B cell (primary cell): ENCODE measurements at regions not wholly inside any gene's neighbourhood (a gene's known extent, or its start where the extent isn't known, plus 50 kb on each side); places are given as distances from the start of the nearest gene placed in this dataset.

Source experiments
- ATAC-seq: fragments of 200-7000 bp; cut with Tn5 transposase; one replicate; pipeline ENCODE4 v1.10.0; 2021; ENCODE audit warnings: low read depth, mild to moderate bottlenecking, moderate number of reproducible peaks, moderate library complexity
- CTCF ChIA-PET: fragments of 350-600 bp; sonication (Branson Sonifier 250); formaldehyde crosslinking; loops from one replicate; lab custom pipeline; 2021; ENCODE audit warnings: antibody characterized with exemption, inconsistent platforms; lab: Charles Lee
- POLR2A ChIA-PET: fragments of 350-600 bp; sonication (Branson Sonifier 250); formaldehyde crosslinking; loops from one replicate; lab custom pipeline; 2021; ENCODE audit warnings: antibody characterized with exemption; lab: Charles Lee
- DNase-seq: peaks from one replicate; pipeline ENCODE4 v3.0.0; 2013
- H2AFZ ChIP-seq: 2 replicates; pipeline ENCODE4 v1.6.1; 2012; ENCODE audit warnings: mild to moderate bottlenecking, low read depth, low read length; ENCODE audit not compliant: insufficient read depth, poor library complexity, severe bottlenecking
- H3K27ac ChIP-seq, 2 donors: 1 replicate in 1 of 2; 2 replicates in 1 of 2; pipeline ENCODE4 v1.5.1; 2012 to 2013; ENCODE audit warnings: low read length in 2 of 2, mild to moderate bottlenecking in 2 of 2, moderate library complexity in 1 of 2
- H3K27me3 ChIP-seq, 4 experiments: fragments of 200-600 bp in 1 of 4; sonication (generic) in 1 of 4; replicated peaks in 1 of 4; 1 replicate in 2 of 4; 2 replicates in 2 of 4; pipeline versions ENCODE4 v1.6.1 to v1.7.0; 2013 to 2016; ENCODE audit warnings: low read length in 3 of 4, mild to moderate bottlenecking in 2 of 4, mixed read lengths in 1 of 4, moderate library complexity in 1 of 4; ENCODE audit not compliant: insufficient read depth in 4 of 4, control insufficient read depth in 3 of 4; ENCODE audit errors: control extremely low read depth in 1 of 4
- H3K36me3 ChIP-seq, 2 experiments: replicated peaks in 1 of 2; 1 replicate in 1 of 2; 2 replicates in 1 of 2; pipeline versions ENCODE4 v1.6.1 to v1.7.1; 2013; ENCODE audit warnings: low read length in 1 of 2; ENCODE audit not compliant: insufficient read depth in 2 of 2, control insufficient read depth in 1 of 2; ENCODE audit errors: control extremely low read depth in 1 of 2, extremely low read depth in 1 of 2
- H3K4me1 ChIP-seq, 2 donors: fragments of 200-600 bp in 1 of 2; sonication (generic) in 1 of 2; 1 replicate in 1 of 2; 2 replicates in 1 of 2; pipeline versions ENCODE4 v1.5.1 to v1.6.1; 2013 to 2017; ENCODE audit warnings: low read length in 2 of 2; ENCODE audit not compliant: control insufficient read depth in 2 of 2, insufficient read depth in 2 of 2
- H3K4me2 ChIP-seq: replicated peaks from 2 replicates; pipeline ENCODE3; 2012; ENCODE audit warnings: mild to moderate bottlenecking, low read depth, low read length; ENCODE audit not compliant: poor library complexity, severe bottlenecking
- H3K4me3 ChIP-seq, 5 experiments: fragments of 200-600 bp in 1 of 5; sonication (generic) in 1 of 5; 1 replicate in 3 of 5; 2 replicates in 2 of 5; pipeline versions ENCODE4 v1.5.1 to v1.7.0; 2011 to 2016; ENCODE audit warnings: low read length in 4 of 5, mild to moderate bottlenecking in 4 of 5, low read depth in 2 of 5, control low read depth in 1 of 5, moderate library complexity in 1 of 5; ENCODE audit not compliant: insufficient read depth in 1 of 5; ENCODE audit errors: control extremely low read depth in 1 of 5, extremely low read depth in 1 of 5
- H3K79me2 ChIP-seq: fragments of 200-600 bp; sonication (generic); one replicate; pipeline ENCODE4 v1.6.0; 2016; ENCODE audit warnings: low read length; ENCODE audit not compliant: control insufficient read depth, insufficient read depth
- H3K9ac ChIP-seq: fragments of 200-600 bp; sonication (generic); 2 replicates; pipeline ENCODE4 v1.6.1; 2017; ENCODE audit warnings: mild to moderate bottlenecking, low read length, moderate library complexity
- H3K9me3 ChIP-seq, 3 donors: one replicate each; pipeline versions ENCODE4 v1.6.1 to v1.7.1; 2013; ENCODE audit warnings: low read length in 2 of 3; ENCODE audit not compliant: control insufficient read depth in 2 of 3, insufficient read depth in 1 of 3; ENCODE audit errors: control extremely low read depth in 1 of 3
- H4K20me1 ChIP-seq: 2 replicates; pipeline ENCODE4 v1.6.0; 2012; ENCODE audit warnings: mild to moderate bottlenecking, low read length; ENCODE audit not compliant: insufficient read depth, control insufficient read depth, poor library complexity, severe bottlenecking
- H3K27ac Mint-ChIP-seq: one replicate; pipeline ENCODE4 v1.8.0; 2021; ENCODE audit warnings: mixed read lengths
- H3K27me3 Mint-ChIP-seq: one replicate; pipeline ENCODE4 v1.8.0; 2021; ENCODE audit warnings: mixed read lengths
- H3K4me1 Mint-ChIP-seq: one replicate; pipeline ENCODE4 v1.8.0; 2021; ENCODE audit warnings: mixed read lengths
- H3K4me3 Mint-ChIP-seq: one replicate; pipeline ENCODE4 v1.8.0; 2021; ENCODE audit warnings: mixed read lengths
- H3K9me3 Mint-ChIP-seq: one replicate; pipeline ENCODE4 v1.8.0; 2022; ENCODE audit warnings: mixed read lengths; ENCODE audit not compliant: insufficient read depth
- EZH2 ChIP-seq: IDR thresholded peaks from 2 replicates; pipeline ENCODE4 v1.6.1; 2012; ENCODE audit warnings: borderline replicate concordance, low read depth, mild to moderate bottlenecking, moderate library complexity, low read length; ENCODE audit not compliant: insufficient read depth, poor library complexity, severe bottlenecking
- WGBS: methylation state at CpG from one replicate; pipeline ENCODE4 v1.1.5; 2013; ENCODE audit warnings: missing lambda C conversion rate; ENCODE audit not compliant: insufficient coverage; 5-methylcytosine and 5-hydroxymethylcytosine counted together
- intact Hi-C: fragments of 100-400 bp; cut with micrococcal nuclease; formaldehyde crosslinking; loops from one replicate; pipeline ENCODE4 v1.10.0; 2022
- TF ChIP-seq, protein P1 (sequence below): fragments of 200-600 bp; IDR thresholded peaks from one replicate; pipeline ENCODE4 v1.8.0; 2022; ENCODE audit warnings: antibody characterized with exemption, mild to moderate bottlenecking

DNA sequence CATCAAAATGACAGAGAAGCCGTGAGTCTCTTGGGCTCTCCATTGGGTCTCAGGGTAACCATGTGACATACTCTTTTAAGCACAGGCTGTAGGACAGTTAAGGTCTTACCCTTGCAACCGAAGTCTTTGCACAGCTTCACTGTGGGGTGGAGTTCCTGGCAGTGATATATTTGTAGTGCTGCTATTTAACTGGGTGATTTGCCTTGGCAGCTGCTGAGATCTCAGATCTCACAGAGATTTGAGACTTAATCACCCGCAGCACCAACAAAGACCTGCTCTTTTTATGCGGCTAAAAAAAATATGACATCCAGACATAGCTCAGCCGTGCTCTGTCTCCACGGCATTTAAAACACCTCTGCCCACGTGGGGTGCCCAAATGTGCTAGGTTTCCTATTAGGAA is 63.4 kb upstream of the NPTX2 start:
- Histone ChIP-seq H3K4me2 (no peak overlapping the region), H3K9me3 (peaks cover 0 to 40% (median 6%) of the 10 kb centered on the region in 3 donors), H3K79me2 (no peaks in the 10 kb centered on the region), H3K36me3 (no peaks in the 10 kb centered on the region), H3K4me3 (no peak overlapping the region), H3K27ac (no peak overlapping the region), H2AFZ (no peak overlapping the region), H3K4me1 (no peaks in the 10 kb centered on the region), H4K20me1 (no peaks in the 10 kb centered on the region), H3K27me3 (no peaks in the 10 kb centered on the region), H3K9ac (no peak overlapping the region)
- TF ChIP-seq, protein P1, sequence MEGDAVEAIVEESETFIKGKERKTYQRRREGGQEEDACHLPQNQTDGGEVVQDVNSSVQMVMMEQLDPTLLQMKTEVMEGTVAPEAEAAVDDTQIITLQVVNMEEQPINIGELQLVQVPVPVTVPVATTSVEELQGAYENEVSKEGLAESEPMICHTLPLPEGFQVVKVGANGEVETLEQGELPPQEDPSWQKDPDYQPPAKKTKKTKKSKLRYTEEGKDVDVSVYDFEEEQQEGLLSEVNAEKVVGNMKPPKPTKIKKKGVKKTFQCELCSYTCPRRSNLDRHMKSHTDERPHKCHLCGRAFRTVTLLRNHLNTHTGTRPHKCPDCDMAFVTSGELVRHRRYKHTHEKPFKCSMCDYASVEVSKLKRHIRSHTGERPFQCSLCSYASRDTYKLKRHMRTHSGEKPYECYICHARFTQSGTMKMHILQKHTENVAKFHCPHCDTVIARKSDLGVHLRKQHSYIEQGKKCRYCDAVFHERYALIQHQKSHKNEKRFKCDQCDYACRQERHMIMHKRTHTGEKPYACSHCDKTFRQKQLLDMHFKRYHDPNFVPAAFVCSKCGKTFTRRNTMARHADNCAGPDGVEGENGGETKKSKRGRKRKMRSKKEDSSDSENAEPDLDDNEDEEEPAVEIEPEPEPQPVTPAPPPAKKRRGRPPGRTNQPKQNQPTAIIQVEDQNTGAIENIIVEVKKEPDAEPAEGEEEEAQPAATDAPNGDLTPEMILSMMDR, result no peak
- no peak for TF ChIP-seq EZH2
- DNase-seq (no peak), ATAC-seq (no peak)
- intact Hi-C loops, result no loop called here
- H3K4me1 Mint-ChIP-seq, result no peaks in the 10 kb centered on the region
- peaks cover 12% of the 10 kb centered on the region for H3K9me3 Mint-ChIP-seq
- ChIA-PET CTCF (no interaction called here), POLR2A (no interaction called here)
- no peaks in the 10 kb centered on the region for H3K27me3 Mint-ChIP-seq
- no peak overlapping the region for H3K27ac Mint-ChIP-seq
- H3K4me3 Mint-ChIP-seq, result no peak overlapping the region
- 89% methylated on average over 4 of the region's 7 CpGs for WGBS

DNA sequence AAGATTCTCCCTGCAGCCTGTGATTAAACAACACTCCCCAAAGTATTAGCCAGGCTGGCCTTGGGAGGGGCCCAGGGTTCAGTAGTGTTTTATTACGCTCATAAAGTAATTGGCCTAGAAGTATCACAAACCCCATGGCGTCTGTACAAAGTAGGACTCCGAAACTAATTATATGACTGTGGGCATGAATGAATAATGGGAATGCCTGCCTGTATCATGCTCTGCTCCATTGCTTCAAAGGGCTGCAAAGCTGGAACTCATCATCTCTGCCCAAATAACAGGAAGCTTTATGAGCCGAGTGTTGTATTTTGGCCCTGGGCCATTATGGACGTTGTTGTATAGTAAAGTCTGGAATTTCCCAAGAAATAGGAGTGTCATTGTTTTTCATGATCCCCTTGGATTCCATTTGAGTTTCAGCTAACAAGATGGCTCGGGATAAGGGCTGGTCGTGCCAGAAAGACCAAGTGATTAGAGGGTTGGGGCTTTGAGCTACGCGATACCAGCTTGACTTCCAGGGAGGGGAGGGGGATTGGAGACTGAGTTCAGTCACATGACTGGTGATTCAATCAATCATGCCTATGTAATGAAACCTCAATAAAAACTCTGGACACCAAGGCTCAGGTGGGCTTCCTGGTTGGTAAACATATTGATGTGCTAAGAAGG is 65.3 kb upstream of the NPTX2 start:
- Histone ChIP-seq H3K27me3 (no peaks in the 10 kb centered on the region), H3K4me1 (no peaks in the 10 kb centered on the region), H3K4me3 (no peak overlapping the region), H3K9ac (no peak overlapping the region), H3K79me2 (no peaks in the 10 kb centered on the region), H2AFZ (no peak overlapping the region), H4K20me1 (no peaks in the 10 kb centered on the region), H3K9me3 (peaks cover 0 to 40% (median 6%) of the 10 kb centered on the region in 3 donors), H3K27ac (no peak overlapping the region), H3K4me2 (no peak overlapping the region), H3K36me3 (no peaks in the 10 kb centered on the region)
- 90% methylated on average over 6 of the region's 9 CpGs for WGBS
- H3K4me1 Mint-ChIP-seq, result no peaks in the 10 kb centered on the region
- ChIA-PET POLR2A (no interaction called here), CTCF (no interaction called here)
- intact Hi-C loops, result no loop called here
- H3K4me3 Mint-ChIP-seq, result no peak overlapping the region
- DNase-seq (no peak), ATAC-seq (no peak)
- no peak overlapping the region for H3K27ac Mint-ChIP-seq
- peaks cover 12% of the 10 kb centered on the region for H3K9me3 Mint-ChIP-seq
- TF ChIP-seq EZH2, result no peak
- TF ChIP-seq, protein P1, result no peak
- H3K27me3 Mint-ChIP-seq, result no peaks in the 10 kb centered on the region
